BJ (cell line): ENCODE measurements at regions not wholly inside any gene's neighbourhood (a gene's known extent, or its start where the extent isn't known, plus 50 kb on each side); places are given as distances from the start of the nearest gene placed in this dataset.

ENCODE experiments used
- CTCF ChIA-PET: fragments of 350-600 bp; formaldehyde crosslinking; extraction: SDS; loops from one replicate; lab custom pipeline; 2021; ENCODE audit warnings: antibody characterized with exemption, inconsistent platforms; lab: Yijun Ruan, JAX
- POLR2A ChIA-PET: fragments of 300-600 bp; sonication (Branson Sonifier 250); formaldehyde crosslinking; extraction: SDS; loops from one replicate; lab custom pipeline; 2021; ENCODE audit warnings: antibody characterized with exemption; lab: Charles Lee
- DNase-seq: peaks from one replicate; pipeline ENCODE4 v3.0.0-alpha.2; 2011; ENCODE audit warnings: low read depth
- H3K27me3 ChIP-seq: 2 replicates; pipeline ENCODE4 v1.6.0; 2011; ENCODE audit warnings: low read length; ENCODE audit not compliant: control insufficient read depth, insufficient read depth
- H3K36me3 ChIP-seq: 2 replicates; pipeline ENCODE4 v1.5.1; 2011; ENCODE audit warnings: low read length; ENCODE audit not compliant: control insufficient read depth, insufficient read depth
- H3K4me3 ChIP-seq: 2 replicates; pipeline ENCODE4 v1.5.1; 2011; ENCODE audit warnings: low read depth, mild to moderate bottlenecking, control low read depth, low read length
- TF ChIP-seq, protein P1 (sequence below): IDR thresholded peaks from 2 replicates; pipeline ENCODE4 v1.5.1; 2011; ENCODE audit warnings: low read depth, mild to moderate bottlenecking, control low read depth, inconsistent platforms, low read length, moderate library complexity; ENCODE audit not compliant: insufficient read depth

DNA sequence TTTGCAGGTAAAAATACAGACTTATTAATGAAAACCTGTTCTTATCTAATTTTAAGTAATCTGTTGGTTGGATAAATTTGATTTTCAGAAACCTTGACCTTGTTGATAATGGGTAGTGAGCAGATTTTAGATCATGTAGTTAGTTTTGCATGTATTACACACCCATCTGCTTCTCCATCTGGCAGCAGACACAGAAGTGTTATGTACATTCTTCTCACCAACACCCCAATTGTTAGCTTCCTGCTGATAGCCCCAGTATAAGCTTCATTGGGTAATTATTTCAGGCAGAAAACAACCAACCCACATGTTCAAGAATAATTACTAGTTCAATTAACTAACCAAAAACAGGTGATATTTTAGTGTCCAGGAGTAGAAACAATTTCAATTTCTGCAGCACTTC lies 1740.5 kb upstream of the AGA start:
- Histone ChIP-seq H3K27me3 (no peaks in the 10 kb centered on the region), H3K36me3 (no peaks in the 10 kb centered on the region), H3K4me3 (no peak overlapping the region)
- CTCF ChIA-PET, result no interaction called here
- no peak for DNase-seq
- POLR2A ChIA-PET, result no interaction called here
- TF ChIP-seq, protein P1, sequence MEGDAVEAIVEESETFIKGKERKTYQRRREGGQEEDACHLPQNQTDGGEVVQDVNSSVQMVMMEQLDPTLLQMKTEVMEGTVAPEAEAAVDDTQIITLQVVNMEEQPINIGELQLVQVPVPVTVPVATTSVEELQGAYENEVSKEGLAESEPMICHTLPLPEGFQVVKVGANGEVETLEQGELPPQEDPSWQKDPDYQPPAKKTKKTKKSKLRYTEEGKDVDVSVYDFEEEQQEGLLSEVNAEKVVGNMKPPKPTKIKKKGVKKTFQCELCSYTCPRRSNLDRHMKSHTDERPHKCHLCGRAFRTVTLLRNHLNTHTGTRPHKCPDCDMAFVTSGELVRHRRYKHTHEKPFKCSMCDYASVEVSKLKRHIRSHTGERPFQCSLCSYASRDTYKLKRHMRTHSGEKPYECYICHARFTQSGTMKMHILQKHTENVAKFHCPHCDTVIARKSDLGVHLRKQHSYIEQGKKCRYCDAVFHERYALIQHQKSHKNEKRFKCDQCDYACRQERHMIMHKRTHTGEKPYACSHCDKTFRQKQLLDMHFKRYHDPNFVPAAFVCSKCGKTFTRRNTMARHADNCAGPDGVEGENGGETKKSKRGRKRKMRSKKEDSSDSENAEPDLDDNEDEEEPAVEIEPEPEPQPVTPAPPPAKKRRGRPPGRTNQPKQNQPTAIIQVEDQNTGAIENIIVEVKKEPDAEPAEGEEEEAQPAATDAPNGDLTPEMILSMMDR, result no peak

DNA sequence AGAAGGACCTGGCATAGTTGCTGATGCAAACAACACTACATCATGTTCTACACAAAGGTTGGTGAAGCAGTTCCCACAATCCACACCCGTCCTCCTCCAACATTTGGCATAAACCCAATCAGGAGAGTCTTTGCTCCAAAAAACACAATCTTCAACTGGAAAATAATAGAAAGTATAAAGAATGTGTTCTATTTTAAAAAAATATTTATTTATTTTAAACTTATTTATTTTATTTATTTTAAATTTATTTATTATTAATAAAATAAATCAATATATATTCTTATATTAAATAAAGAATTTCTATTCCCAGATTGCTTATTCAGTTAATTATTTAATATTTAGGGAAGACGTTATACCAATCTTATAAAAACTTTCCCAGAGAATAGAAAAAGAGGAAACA lies 1753.7 kb upstream of the AGA start:
- POLR2A ChIA-PET, result no interaction called here
- no peak for DNase-seq
- Histone ChIP-seq H3K4me3 (no peak overlapping the region), H3K27me3 (no peaks in the 10 kb centered on the region), H3K36me3 (no peaks in the 10 kb centered on the region)
- CTCF ChIA-PET, result no interaction called here
- TF ChIP-seq, protein P1, result no peak

DNA sequence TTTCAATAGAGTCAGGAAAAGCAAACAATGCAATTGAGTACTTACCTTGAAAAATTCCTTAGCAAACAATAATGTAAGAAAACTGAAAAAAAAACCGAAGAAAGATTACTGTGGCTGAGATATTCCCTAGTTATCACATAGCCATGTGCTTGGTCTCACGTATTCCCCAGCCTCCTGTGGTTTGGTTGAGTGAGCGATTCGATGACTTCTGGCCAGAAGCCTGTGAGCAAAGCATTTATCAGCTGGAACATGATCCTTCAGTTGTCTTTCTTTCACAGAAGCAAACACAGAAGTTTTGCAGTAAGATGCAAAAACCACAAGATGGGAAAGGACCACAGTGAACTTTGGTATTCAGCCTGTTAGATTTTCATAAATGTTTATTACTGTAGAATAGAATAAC lies 1754.3 kb upstream of the AGA start:
- no peak for DNase-seq
- H3K4me3 ChIP-seq, result no peak overlapping the region
- CTCF ChIA-PET, result no interaction called here
- H3K36me3 ChIP-seq, result no peaks in the 10 kb centered on the region
- POLR2A ChIA-PET, result no interaction called here
- H3K27me3 ChIP-seq, result no peaks in the 10 kb centered on the region
- TF ChIP-seq, protein P1, result no peak

DNA sequence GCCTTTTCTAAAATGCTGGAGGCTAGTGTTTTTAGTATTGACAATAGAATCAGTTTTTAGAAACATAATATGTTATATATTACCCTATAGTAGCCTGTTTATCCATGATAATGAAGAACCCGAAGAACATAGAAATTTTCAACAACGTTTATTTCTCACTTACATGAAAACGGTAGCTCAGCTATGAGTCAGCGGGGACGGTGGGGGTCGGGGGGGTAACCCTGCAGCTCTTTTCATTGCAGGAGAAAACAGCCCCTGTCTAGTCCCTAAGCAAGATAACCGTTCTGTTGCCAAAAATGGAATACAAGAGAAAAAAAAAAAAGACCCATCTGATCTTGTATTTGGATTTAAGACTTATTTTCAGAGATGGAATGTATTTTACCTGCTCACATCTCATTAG lies 1758.4 kb upstream of the AGA start:
- TF ChIP-seq, protein P1, result no peak
- Histone ChIP-seq H3K36me3 (no peaks in the 10 kb centered on the region), H3K27me3 (no peaks in the 10 kb centered on the region), H3K4me3 (no peak overlapping the region)
- POLR2A ChIA-PET, result no interaction called here
- DNase-seq, result no peak
- CTCF ChIA-PET, result no interaction called here

DNA sequence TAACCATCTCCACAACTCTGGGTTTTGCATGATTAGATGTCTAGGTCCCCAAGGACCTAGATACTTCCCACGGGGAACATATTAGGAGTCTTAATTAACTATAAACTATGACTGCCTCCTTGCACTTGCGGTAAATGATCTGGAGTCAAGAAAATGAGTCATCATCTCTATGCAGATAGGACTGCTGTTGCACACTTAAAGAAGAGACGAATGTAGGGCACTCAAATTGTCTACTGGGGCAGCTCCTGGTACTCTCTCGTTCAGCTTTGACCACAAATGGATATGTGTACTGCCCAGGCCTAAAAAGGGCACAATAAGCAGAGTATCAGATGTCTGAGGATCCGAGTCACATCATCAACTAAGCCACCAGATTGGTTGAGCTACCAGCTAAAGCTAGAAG lies 1783.4 kb upstream of the AGA start:
- H3K4me3 ChIP-seq, result no peak overlapping the region
- no peak for DNase-seq
- CTCF ChIA-PET, result no interaction called here
- no peaks in the 10 kb centered on the region for H3K27me3 ChIP-seq
- TF ChIP-seq, protein P1, result no peak
- no peaks in the 10 kb centered on the region for H3K36me3 ChIP-seq
- POLR2A ChIA-PET, result no interaction called here
